ENCODE measurements at regions not wholly inside any gene's neighbourhood (a gene's known extent, or its start where the extent isn't known, plus 50 kb on each side); places are given as distances from the start of the nearest gene placed in this dataset.

DNA sequence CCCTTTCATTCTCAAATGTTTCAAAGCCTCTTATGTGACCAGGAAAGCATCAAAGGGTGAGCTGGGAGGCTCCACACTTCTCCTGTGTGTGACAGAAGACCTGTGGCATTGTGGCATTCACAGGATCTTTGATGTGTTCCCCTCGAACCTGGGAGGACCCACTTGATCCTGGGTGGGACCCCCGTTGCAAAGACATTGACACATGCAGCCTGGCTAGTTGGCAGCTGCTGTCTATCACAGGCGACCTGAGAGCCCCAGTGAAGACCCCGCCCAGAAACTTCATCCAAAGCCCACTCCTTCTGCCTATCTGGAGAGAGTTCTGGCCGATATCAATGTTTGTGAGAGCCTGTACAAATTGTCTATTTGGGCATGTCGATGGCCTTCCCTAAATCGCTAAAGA lies 140.4 kb upstream of the ATP2B2 start:
- TF ChIP-seq, protein P1, sequence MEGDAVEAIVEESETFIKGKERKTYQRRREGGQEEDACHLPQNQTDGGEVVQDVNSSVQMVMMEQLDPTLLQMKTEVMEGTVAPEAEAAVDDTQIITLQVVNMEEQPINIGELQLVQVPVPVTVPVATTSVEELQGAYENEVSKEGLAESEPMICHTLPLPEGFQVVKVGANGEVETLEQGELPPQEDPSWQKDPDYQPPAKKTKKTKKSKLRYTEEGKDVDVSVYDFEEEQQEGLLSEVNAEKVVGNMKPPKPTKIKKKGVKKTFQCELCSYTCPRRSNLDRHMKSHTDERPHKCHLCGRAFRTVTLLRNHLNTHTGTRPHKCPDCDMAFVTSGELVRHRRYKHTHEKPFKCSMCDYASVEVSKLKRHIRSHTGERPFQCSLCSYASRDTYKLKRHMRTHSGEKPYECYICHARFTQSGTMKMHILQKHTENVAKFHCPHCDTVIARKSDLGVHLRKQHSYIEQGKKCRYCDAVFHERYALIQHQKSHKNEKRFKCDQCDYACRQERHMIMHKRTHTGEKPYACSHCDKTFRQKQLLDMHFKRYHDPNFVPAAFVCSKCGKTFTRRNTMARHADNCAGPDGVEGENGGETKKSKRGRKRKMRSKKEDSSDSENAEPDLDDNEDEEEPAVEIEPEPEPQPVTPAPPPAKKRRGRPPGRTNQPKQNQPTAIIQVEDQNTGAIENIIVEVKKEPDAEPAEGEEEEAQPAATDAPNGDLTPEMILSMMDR (IDR thresholded peaks at IDR 0.05) = no peak
- no peak for TF ChIP-seq EZH2 (IDR thresholded peaks at IDR 0.05)
- no peak for TF ChIP-seq EZH2phosphoT487 (IDR thresholded peaks at IDR 0.05)
